ENCODE measurements at regions not wholly inside any gene's neighbourhood (a gene's known extent, or its start where the extent isn't known, plus 50 kb on each side); places are given as distances from the start of the nearest gene placed in this dataset.

GRCh38 chr3:88921986-88922385 is 185.4 kb upstream of the EPHA3 start:
- 66 to 68% methylated on average over 2 of the region's 2 CpGs for WGBS, 2 donors

GRCh38 chr3:88926221-88926620 is 181.2 kb upstream of the EPHA3 start:
- ATAC-seq (no peak), DNase-seq (no peak)
- Histone ChIP-seq H3K9me3 (no peaks in the 10 kb centered on the region), H3K27me3 (no peaks in the 10 kb centered on the region), H3K36me3 (no peaks in the 10 kb centered on the region), H3K4me1 (no peaks in the 10 kb centered on the region), H3K4me3 (no peak overlapping the region), H3K27ac (no peak overlapping the region)
- intact Hi-C loops (cut with DNase I): no loop called here
- TF ChIP-seq CTCF (IDR thresholded peaks at IDR 0.05): no peak

More at GRCh38 chr3:88921986-88922385, 185.4 kb upstream of the EPHA3 start:
- no peaks in the 10 kb centered on the region for H3K27me3 ChIP-seq
- H3K4me3 ChIP-seq: no peak overlapping the region
- TF ChIP-seq CTCF (IDR thresholded peaks at IDR 0.05): no peak
- no peaks in the 10 kb centered on the region for H3K9me3 ChIP-seq
- ATAC-seq (no peak), DNase-seq (no peak)
- no peaks in the 10 kb centered on the region for H3K4me1 ChIP-seq
- intact Hi-C loops (cut with DNase I): no loop called here
- no peaks in the 10 kb centered on the region for H3K36me3 ChIP-seq
- H3K27ac ChIP-seq: no peak overlapping the region

- H3K36me3 ChIP-seq: no peaks in the 10 kb centered on the region
- ATAC-seq (no peak), DNase-seq (no peak)
- WGBS, 2 donors: 75 to 82% methylated on average over 1 of the region's 1 CpG
- TF ChIP-seq CTCF (IDR thresholded peaks at IDR 0.05): no peak
- no peaks in the 10 kb centered on the region for H3K27me3 ChIP-seq
- H3K4me1 ChIP-seq: no peaks in the 10 kb centered on the region
- no peaks in the 10 kb centered on the region for H3K9me3 ChIP-seq
- H3K4me3 ChIP-seq: no peak overlapping the region
- intact Hi-C loops (cut with DNase I): no loop called here
- H3K27ac ChIP-seq: no peak overlapping the region
Measured at GRCh38 chr3:88930611-88931010, 176.8 kb upstream of the EPHA3 start.

- Histone ChIP-seq H3K4me3 (no peak overlapping the region), H3K4me1 (no peaks in the 10 kb centered on the region), H3K9me3 (no peaks in the 10 kb centered on the region), H3K36me3 (no peaks in the 10 kb centered on the region), H3K27ac (no peak overlapping the region), H3K27me3 (no peaks in the 10 kb centered on the region)
- ATAC-seq: no peak
- WGBS, 2 donors: 70 to 84% methylated on average over 3 of the region's 3 CpGs
- no peak for DNase-seq
- TF ChIP-seq CTCF (IDR thresholded peaks at IDR 0.05): no peak
- intact Hi-C loops (cut with DNase I): no loop called here
Measured at GRCh38 chr3:88936831-88937230, 170.6 kb upstream of the EPHA3 start.

- no peak for TF ChIP-seq CTCF (IDR thresholded peaks at IDR 0.05)
- no peak for DNase-seq
- 56 to 68% methylated on average over 2 of the region's 2 CpGs for WGBS, 2 donors
- intact Hi-C loops (cut with DNase I): no loop called here
- no peak for ATAC-seq
- Histone ChIP-seq H3K36me3 (no peaks in the 10 kb centered on the region), H3K27ac (no peak overlapping the region), H3K9me3 (no peaks in the 10 kb centered on the region), H3K27me3 (no peaks in the 10 kb centered on the region), H3K4me3 (no peak overlapping the region), H3K4me1 (no peaks in the 10 kb centered on the region)
Measured at GRCh38 chr3:88940296-88940695, 167.1 kb upstream of the EPHA3 start.
